ENCODE measurements at regions not wholly inside any gene's neighbourhood (a gene's known extent, or its start where the extent isn't known, plus 50 kb on each side); places are given as distances from the start of the nearest gene placed in this dataset.
"Not testable (repeated sequence)": the region's sequence is repeated elsewhere in the genome, so short reads cannot be mapped to it uniquely, and the experiment has no call there.

GRCh38 chrX:1119275-1119674, 93.2 kb downstream of the CRLF2 start:
- Histone ChIP-seq H3K4me1 (ENCODE audit: control insufficient read depth in 3 of 3, insufficient read depth in 3 of 3, low read length in 3 of 3) (no peaks in the 10 kb centered on the region), H3K27me3 (ENCODE audit: control insufficient read depth in 3 of 3, insufficient read depth in 3 of 3, low read length in 3 of 3) (peaks cover 5 to 10% (median 5%) of the 10 kb centered on the region in 3 donors), H3K9ac (ENCODE audit: low read depth in 1 of 3, low read length in 3 of 3) (no peak overlapping the region), H3K36me3 (ENCODE audit: control insufficient read depth in 3 of 3, insufficient read depth in 3 of 3, low read length in 3 of 3) (no peaks in the 10 kb centered on the region), H3K27ac (ENCODE audit: low read depth, low read length) (no peak overlapping the region), H3K4me3 (ENCODE audit: low read length in 3 of 3) (no peak overlapping the region), H3K9me3 (ENCODE audit: control insufficient read depth in 3 of 3, low read length in 3 of 3) (peaks cover 0 to 3% (median 0%) of the 10 kb centered on the region in 3 donors)

- peaks cover under 1 to 7% (median 3%) of the 10 kb centered on the region in 3 donors for H3K27me3 ChIP-seq (ENCODE audit: control insufficient read depth in 3 of 3, insufficient read depth in 3 of 3, low read length in 3 of 3)
- no peak overlapping the region for H3K9ac ChIP-seq (ENCODE audit: low read depth in 1 of 3, low read length in 3 of 3)
- H3K27ac ChIP-seq (ENCODE audit: low read depth, low read length) = no peak overlapping the region
- H3K9me3 ChIP-seq (ENCODE audit: control insufficient read depth in 3 of 3, low read length in 3 of 3) = peaks cover 0 to 3% (median 0%) of the 10 kb centered on the region in 3 donors
- H3K4me1 ChIP-seq (ENCODE audit: control insufficient read depth in 3 of 3, insufficient read depth in 3 of 3, low read length in 3 of 3) = no peaks in the 10 kb centered on the region
- no peak overlapping the region for H3K4me3 ChIP-seq (ENCODE audit: low read length in 3 of 3)
- H3K36me3 ChIP-seq (ENCODE audit: control insufficient read depth in 3 of 3, insufficient read depth in 3 of 3, low read length in 3 of 3) = no peaks in the 10 kb centered on the region
Measured at GRCh38 chrX:1118572-1119199, 93.8 kb downstream of the CRLF2 start.

- not testable (repeated sequence) for H3K36me3 ChIP-seq (ENCODE audit: control insufficient read depth in 3 of 3, insufficient read depth in 3 of 3, low read length in 3 of 3); H3K4me3 ChIP-seq (ENCODE audit: low read length in 3 of 3); H3K27me3 ChIP-seq (ENCODE audit: control insufficient read depth in 3 of 3, insufficient read depth in 3 of 3, low read length in 3 of 3); H3K27ac ChIP-seq (ENCODE audit: low read depth, low read length); H3K4me1 ChIP-seq (ENCODE audit: control insufficient read depth in 3 of 3, insufficient read depth in 3 of 3, low read length in 3 of 3); H3K9me3 ChIP-seq (ENCODE audit: control insufficient read depth in 3 of 3, low read length in 3 of 3); H3K9ac ChIP-seq (ENCODE audit: low read depth in 1 of 3, low read length in 3 of 3)
Measured at GRCh38 chrX:1115411-1115810, 97.0 kb downstream of the CRLF2 start.

GRCh38 chrX:1112321-1112720, 100.1 kb downstream of the CRLF2 start:
- H3K9ac ChIP-seq (ENCODE audit: low read depth in 1 of 3, low read length in 3 of 3) = no peak overlapping the region
- H3K27ac ChIP-seq (ENCODE audit: low read depth, low read length) = no peak overlapping the region
- no peak overlapping the region for H3K4me3 ChIP-seq (ENCODE audit: low read length in 3 of 3)
- no peaks in the 10 kb centered on the region for H3K36me3 ChIP-seq (ENCODE audit: control insufficient read depth in 3 of 3, insufficient read depth in 3 of 3, low read length in 3 of 3)
- peaks cover 0 to 12% (median 10%) of the 10 kb centered on the region in 3 donors for H3K9me3 ChIP-seq (ENCODE audit: control insufficient read depth in 3 of 3, low read length in 3 of 3)
- peaks cover 0 to 9% (median 0%) of the 10 kb centered on the region in 3 donors for H3K27me3 ChIP-seq (ENCODE audit: control insufficient read depth in 3 of 3, insufficient read depth in 3 of 3, low read length in 3 of 3)
- no peaks in the 10 kb centered on the region for H3K4me1 ChIP-seq (ENCODE audit: control insufficient read depth in 3 of 3, insufficient read depth in 3 of 3, low read length in 3 of 3)

- Histone ChIP-seq H3K36me3 (ENCODE audit: control insufficient read depth in 3 of 3, insufficient read depth in 3 of 3, low read length in 3 of 3) (no peaks in the 10 kb centered on the region), H3K9me3 (ENCODE audit: control insufficient read depth in 3 of 3, low read length in 3 of 3) (peaks cover 0 to 12% (median 10%) of the 10 kb centered on the region in 3 donors), H3K9ac (ENCODE audit: low read depth in 1 of 3, low read length in 3 of 3) (no peak overlapping the region), H3K27me3 (ENCODE audit: control insufficient read depth in 3 of 3, insufficient read depth in 3 of 3, low read length in 3 of 3) (peaks cover 0 to 9% (median 0%) of the 10 kb centered on the region in 3 donors), H3K4me3 (ENCODE audit: low read length in 3 of 3) (no peak overlapping the region), H3K27ac (ENCODE audit: low read depth, low read length) (no peak overlapping the region), H3K4me1 (ENCODE audit: control insufficient read depth in 3 of 3, insufficient read depth in 3 of 3, low read length in 3 of 3) (no peaks in the 10 kb centered on the region)
Measured at GRCh38 chrX:1111601-1112300, 100.7 kb downstream of the CRLF2 start.

- H3K4me1 ChIP-seq (ENCODE audit: control insufficient read depth in 3 of 3, insufficient read depth in 3 of 3, low read length in 3 of 3) = no peaks in the 10 kb centered on the region
- H3K9ac ChIP-seq (ENCODE audit: low read depth in 1 of 3, low read length in 3 of 3) = no peak overlapping the region
- peaks cover 0 to 9% (median 0%) of the 10 kb centered on the region in 3 donors for H3K27me3 ChIP-seq (ENCODE audit: control insufficient read depth in 3 of 3, insufficient read depth in 3 of 3, low read length in 3 of 3)
- no peak overlapping the region for H3K4me3 ChIP-seq (ENCODE audit: low read length in 3 of 3)
- H3K9me3 ChIP-seq (ENCODE audit: control insufficient read depth in 3 of 3, low read length in 3 of 3) = peaks cover 0 to 10% (median 10%) of the 10 kb centered on the region in 3 donors
- no peak overlapping the region for H3K27ac ChIP-seq (ENCODE audit: low read depth, low read length)
- H3K36me3 ChIP-seq (ENCODE audit: control insufficient read depth in 3 of 3, insufficient read depth in 3 of 3, low read length in 3 of 3) = no peaks in the 10 kb centered on the region
Measured at GRCh38 chrX:1109580-1110119, 102.8 kb downstream of the CRLF2 start.

- Histone ChIP-seq H3K9ac (ENCODE audit: low read depth in 1 of 3, low read length in 3 of 3) (no peak overlapping the region), H3K9me3 (ENCODE audit: control insufficient read depth in 3 of 3, low read length in 3 of 3) (peaks cover 0 to 10% (median 10%) of the 10 kb centered on the region in 3 donors), H3K27me3 (ENCODE audit: control insufficient read depth in 3 of 3, insufficient read depth in 3 of 3, low read length in 3 of 3) (peaks cover 0 to 9% (median 0%) of the 10 kb centered on the region in 3 donors), H3K27ac (ENCODE audit: low read depth, low read length) (no peak overlapping the region), H3K4me3 (ENCODE audit: low read length in 3 of 3) (no peak overlapping the region), H3K4me1 (ENCODE audit: control insufficient read depth in 3 of 3, insufficient read depth in 3 of 3, low read length in 3 of 3) (no peaks in the 10 kb centered on the region), H3K36me3 (ENCODE audit: control insufficient read depth in 3 of 3, insufficient read depth in 3 of 3, low read length in 3 of 3) (no peaks in the 10 kb centered on the region)
Measured at GRCh38 chrX:1108501-1109445, 103.7 kb downstream of the CRLF2 start.

- no peak overlapping the region for H3K9ac ChIP-seq (ENCODE audit: low read depth in 1 of 3, low read length in 3 of 3)
- H3K9me3 ChIP-seq (ENCODE audit: control insufficient read depth in 3 of 3, low read length in 3 of 3) = peaks cover 0 to 10% (median 10%) of the 10 kb centered on the region in 3 donors
- H3K27me3 ChIP-seq (ENCODE audit: control insufficient read depth in 3 of 3, insufficient read depth in 3 of 3, low read length in 3 of 3) = peaks cover 0 to 9% (median 0%) of the 10 kb centered on the region in 3 donors
- no peak overlapping the region for H3K27ac ChIP-seq (ENCODE audit: low read depth, low read length)
- no peaks in the 10 kb centered on the region for H3K4me1 ChIP-seq (ENCODE audit: control insufficient read depth in 3 of 3, insufficient read depth in 3 of 3, low read length in 3 of 3)
- no peak overlapping the region for H3K4me3 ChIP-seq (ENCODE audit: low read length in 3 of 3)
- no peaks in the 10 kb centered on the region for H3K36me3 ChIP-seq (ENCODE audit: control insufficient read depth in 3 of 3, insufficient read depth in 3 of 3, low read length in 3 of 3)
Measured at GRCh38 chrX:1106478-1107210, 105.8 kb downstream of the CRLF2 start.

GRCh38 chrX:1105671-1106419, 106.6 kb downstream of the CRLF2 start:
- peaks cover 0 to 10% (median 9%) of the 10 kb centered on the region in 3 donors for H3K9me3 ChIP-seq (ENCODE audit: control insufficient read depth in 3 of 3, low read length in 3 of 3)
- no peak overlapping the region for H3K27ac ChIP-seq (ENCODE audit: low read depth, low read length)
- H3K36me3 ChIP-seq (ENCODE audit: control insufficient read depth in 3 of 3, insufficient read depth in 3 of 3, low read length in 3 of 3) = no peaks in the 10 kb centered on the region
- H3K4me3 ChIP-seq (ENCODE audit: low read length in 3 of 3) = no peak overlapping the region
- no peak overlapping the region for H3K9ac ChIP-seq (ENCODE audit: low read depth in 1 of 3, low read length in 3 of 3)
- H3K27me3 ChIP-seq (ENCODE audit: control insufficient read depth in 3 of 3, insufficient read depth in 3 of 3, low read length in 3 of 3) = peaks cover 0 to 8% (median 0%) of the 10 kb centered on the region in 3 donors
- no peaks in the 10 kb centered on the region for H3K4me1 ChIP-seq (ENCODE audit: control insufficient read depth in 3 of 3, insufficient read depth in 3 of 3, low read length in 3 of 3)

Measured in skeletal muscle tissue (tissue), 3 donors.